ENCODE measurements at regions not wholly inside any gene's neighbourhood (a gene's known extent, or its start where the extent isn't known, plus 50 kb on each side); places are given as distances from the start of the nearest gene placed in this dataset.

GRCh38 chr16:73253922-73254480 lies 206.1 kb upstream of the ZFHX3 start:
- no peak for DNase-seq (ENCODE audit: low read depth in 4 of 4, low spot score in 2 of 4)

GRCh38 chr16:73252446-73252845 lies 204.5 kb upstream of the ZFHX3 start:
- DNase-seq (ENCODE audit: low read depth in 4 of 4, low spot score in 2 of 4), result no peak

- DNase-seq (ENCODE audit: low read depth in 4 of 4, low spot score in 2 of 4), result no peak
Measured at GRCh38 chr16:73251608-73252007, 203.7 kb upstream of the ZFHX3 start.

- no peak for DNase-seq (ENCODE audit: low read depth in 4 of 4, low spot score in 2 of 4)
Measured at GRCh38 chr16:73248316-73248715, 200.4 kb upstream of the ZFHX3 start.

- no peak for DNase-seq (ENCODE audit: low read depth in 4 of 4, low spot score in 2 of 4)
Measured at GRCh38 chr16:73240920-73241319, 193.0 kb upstream of the ZFHX3 start.

- DNase-seq (ENCODE audit: low read depth in 4 of 4, low spot score in 2 of 4), result no peak
Measured at GRCh38 chr16:73237601-73238000, 189.7 kb upstream of the ZFHX3 start.

- DNase-seq (ENCODE audit: low read depth in 4 of 4, low spot score in 2 of 4), result no peak
Measured at GRCh38 chr16:73234496-73234895, 186.6 kb upstream of the ZFHX3 start.

- no peak for DNase-seq (ENCODE audit: low read depth in 4 of 4, low spot score in 2 of 4)
Measured at GRCh38 chr16:73233846-73234424, 186.0 kb upstream of the ZFHX3 start.

GRCh38 chr16:73233329-73233765 lies 185.4 kb upstream of the ZFHX3 start:
- no peak for DNase-seq (ENCODE audit: low read depth in 4 of 4, low spot score in 2 of 4)

- DNase-seq (ENCODE audit: low read depth in 4 of 4, low spot score in 2 of 4), result no peak
Measured at GRCh38 chr16:73232555-73233328, 184.8 kb upstream of the ZFHX3 start.

GRCh38 chr16:73231944-73232554 lies 184.1 kb upstream of the ZFHX3 start:
- DNase-seq (ENCODE audit: low read depth in 4 of 4, low spot score in 2 of 4), result no peak

GRCh38 chr16:73231379-73231778 lies 183.5 kb upstream of the ZFHX3 start:
- DNase-seq (ENCODE audit: low read depth in 4 of 4, low spot score in 2 of 4), result no peak

- DNase-seq (ENCODE audit: low read depth in 4 of 4, low spot score in 2 of 4), result no peak
Measured at GRCh38 chr16:73230651-73231050, 182.7 kb upstream of the ZFHX3 start.

GRCh38 chr16:73228649-73229048 lies 180.7 kb upstream of the ZFHX3 start:
- DNase-seq (ENCODE audit: low read depth in 4 of 4, low spot score in 2 of 4), result no peak

- DNase-seq (ENCODE audit: low read depth in 4 of 4, low spot score in 2 of 4), result no peak
Measured at GRCh38 chr16:73226675-73227074, 178.7 kb upstream of the ZFHX3 start.

GRCh38 chr16:73225983-73226382 lies 178.1 kb upstream of the ZFHX3 start:
- DNase-seq (ENCODE audit: low read depth in 4 of 4, low spot score in 2 of 4), result no peak

GRCh38 chr16:73220836-73221235 lies 172.9 kb upstream of the ZFHX3 start:
- no peak for DNase-seq (ENCODE audit: low read depth in 4 of 4, low spot score in 2 of 4)

- DNase-seq (ENCODE audit: low read depth in 4 of 4, low spot score in 2 of 4), result no peak
Measured at GRCh38 chr16:73219176-73219575, 171.2 kb upstream of the ZFHX3 start.

GRCh38 chr16:73217654-73218053 lies 169.7 kb upstream of the ZFHX3 start:
- no peak for DNase-seq (ENCODE audit: low read depth in 4 of 4, low spot score in 2 of 4)

GRCh38 chr16:73216932-73217331 lies 169.0 kb upstream of the ZFHX3 start:
- DNase-seq (ENCODE audit: low read depth in 4 of 4, low spot score in 2 of 4), result no peak

- no peak for DNase-seq (ENCODE audit: low read depth in 4 of 4, low spot score in 2 of 4)
Measured at GRCh38 chr16:73215678-73216377, 167.9 kb upstream of the ZFHX3 start.
